NCI-H1092 (cell line): ENCODE measurements at regions not wholly inside any gene's neighbourhood (a gene's known extent, or its start where the extent isn't known, plus 50 kb on each side); places are given as distances from the start of the nearest gene placed in this dataset.

Source experiments
- DNase-seq: peaks from one replicate; lab custom pipeline; 2025; lab: John Stamatoyannopoulos, UW

DNA sequence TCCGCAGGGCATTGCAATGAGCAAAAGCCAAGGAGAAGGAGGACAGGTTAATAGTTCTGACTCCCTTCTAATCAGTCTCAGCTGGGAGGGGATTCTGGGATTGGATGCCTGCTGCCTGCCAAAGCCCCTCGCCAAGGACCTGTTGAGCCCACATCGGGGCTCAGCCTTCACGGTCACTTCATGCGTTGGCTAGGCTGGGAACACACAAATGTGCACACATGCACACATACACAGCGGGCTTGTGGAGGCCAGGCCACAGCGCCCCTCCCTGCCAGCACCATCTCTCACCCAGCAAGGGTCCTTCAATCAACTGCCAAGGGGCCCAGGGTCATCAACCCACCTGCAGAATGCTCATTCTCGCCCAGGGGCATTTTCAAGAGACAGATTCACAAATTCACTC is 113.9 kb downstream of the C5orf15 start:
- DNase-seq: no peak

DNA sequence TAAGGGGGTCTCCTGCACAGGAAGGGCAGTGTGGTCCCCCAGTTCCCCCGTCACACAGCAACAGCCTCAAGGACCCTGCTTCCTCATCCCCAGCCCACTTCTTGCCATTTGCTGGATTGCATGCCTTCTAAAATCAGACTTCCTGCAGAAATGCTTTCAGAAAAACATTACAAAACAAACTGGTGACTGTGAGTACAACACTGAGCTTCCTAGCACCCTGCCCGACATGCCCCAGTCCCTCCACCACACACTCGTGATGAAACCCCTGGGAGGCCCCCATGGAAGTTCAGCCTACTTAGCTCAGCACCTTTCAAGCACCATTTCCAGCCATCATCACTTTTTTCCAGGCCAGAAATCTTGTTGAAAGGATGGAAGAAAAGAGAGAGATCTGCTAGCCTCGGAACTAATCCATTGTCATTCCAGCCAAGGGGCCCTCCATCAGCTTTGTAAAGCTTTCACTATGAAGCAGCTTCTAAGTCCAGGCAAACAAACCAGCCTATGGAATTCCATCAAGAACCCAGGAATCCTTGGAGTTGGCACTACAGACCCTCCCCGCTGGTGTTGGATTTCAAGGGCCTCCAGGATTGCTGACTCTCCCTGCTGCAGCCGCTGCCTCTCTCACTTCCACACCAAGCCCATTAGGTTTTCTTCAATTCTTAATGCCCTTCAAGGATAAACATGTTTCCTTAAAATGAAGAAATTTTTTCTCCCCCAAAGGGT is 114.6 kb downstream of the C5orf15 start:
- DNase-seq: no peak

DNA sequence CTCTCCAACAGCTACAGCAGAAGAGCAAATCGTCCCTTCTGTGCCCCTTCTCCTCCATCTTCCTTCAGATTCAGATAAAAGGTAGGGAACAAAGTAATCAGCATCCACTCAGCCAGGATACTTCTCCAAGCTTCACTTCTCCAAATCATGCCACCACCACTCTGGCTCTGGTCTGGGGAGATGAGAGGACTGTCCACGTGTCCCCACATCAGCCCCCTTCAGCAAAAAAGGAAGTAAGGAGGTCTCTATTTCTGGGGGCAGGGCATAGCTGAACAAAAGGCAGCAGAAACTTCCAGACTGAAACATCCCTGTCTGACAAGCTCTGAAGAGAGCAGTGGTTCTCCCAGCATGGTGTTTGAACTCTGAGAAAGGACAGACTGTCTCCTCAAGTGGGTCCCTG is 116.9 kb downstream of the C5orf15 start:
- DNase-seq: no peak

DNA sequence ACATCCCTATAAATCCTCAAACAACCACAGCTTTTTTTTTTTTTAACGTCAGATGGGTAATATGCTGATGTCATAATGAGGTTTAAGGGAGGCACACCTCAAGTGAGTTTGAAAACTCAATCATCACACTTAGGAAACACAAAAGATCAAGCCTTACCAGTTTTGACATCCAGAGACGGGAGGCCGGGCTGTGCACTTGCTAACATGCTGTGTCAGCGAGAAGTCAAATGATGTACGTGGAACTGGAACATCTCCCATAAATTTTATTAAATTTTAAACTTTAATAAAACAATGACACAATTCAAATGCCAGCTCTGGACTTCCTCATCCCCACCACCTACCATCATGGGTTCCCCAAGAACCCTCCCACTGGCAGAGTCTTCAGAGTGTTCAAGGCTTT is 117.6 kb downstream of the C5orf15 start:
- no peak for DNase-seq

DNA sequence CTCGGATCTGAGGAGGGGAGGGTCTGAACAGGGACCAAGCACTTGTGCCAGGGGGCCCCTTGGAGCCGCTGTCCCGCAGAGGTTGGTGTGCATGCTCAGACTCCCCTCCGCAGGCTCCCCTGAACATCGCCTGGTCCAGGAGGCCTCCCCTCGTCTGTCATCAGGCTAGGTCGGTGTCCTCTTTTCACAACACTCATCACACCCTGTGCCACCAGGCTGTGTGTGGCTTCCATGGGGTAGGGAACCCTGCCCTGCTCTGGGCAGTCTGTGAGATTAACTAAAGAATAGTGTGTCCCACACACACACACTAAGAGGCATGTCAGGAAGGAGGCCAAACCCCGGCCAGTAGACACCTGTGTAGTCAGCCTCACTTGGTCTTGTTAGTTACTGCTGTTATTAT is 119.3 kb downstream of the C5orf15 start:
- no peak for DNase-seq

DNA sequence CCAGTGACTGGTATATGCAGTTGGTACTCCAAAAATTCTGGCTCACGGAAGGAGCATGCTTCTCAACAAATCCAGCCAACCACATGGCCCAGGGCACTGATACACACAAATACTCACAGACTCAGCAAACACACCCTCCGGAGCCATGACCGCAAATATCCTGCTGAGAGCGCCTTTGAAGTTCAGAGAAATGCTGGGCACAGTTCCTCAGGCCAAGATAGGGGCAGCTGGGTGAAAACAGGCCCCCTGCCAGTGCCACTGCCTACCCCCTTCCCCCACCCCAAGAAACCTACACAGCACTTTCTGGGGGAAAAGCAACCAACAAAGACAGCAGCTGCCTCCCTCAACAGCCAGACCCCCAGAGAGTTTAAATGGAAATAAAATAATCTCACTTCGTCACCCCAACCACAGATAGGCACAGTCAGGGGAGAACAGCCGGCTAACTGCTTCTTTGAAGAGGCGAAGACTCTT is 120.0 kb downstream of the C5orf15 start:
- DNase-seq: peak; percentile 34

DNA sequence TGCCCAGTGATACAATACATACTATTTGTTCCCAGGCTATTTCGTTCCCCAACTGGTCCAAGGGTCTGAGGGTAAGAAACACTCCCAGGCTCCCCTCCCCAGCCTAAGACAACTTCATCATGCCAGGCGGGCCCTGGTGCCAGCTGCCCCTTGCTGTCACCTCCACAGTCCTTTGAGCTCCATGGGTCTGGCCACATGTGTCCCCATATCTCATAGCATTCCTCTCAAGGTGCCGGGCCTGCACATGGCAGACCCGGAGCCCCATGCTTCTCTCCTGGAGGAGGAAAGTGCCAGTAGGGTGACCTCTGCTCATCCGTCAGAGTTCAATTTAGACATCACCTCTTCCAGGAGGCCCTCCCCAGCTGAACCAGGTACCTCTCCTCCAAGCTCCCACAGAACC is 120.5 kb downstream of the C5orf15 start:
- no peak for DNase-seq

DNA sequence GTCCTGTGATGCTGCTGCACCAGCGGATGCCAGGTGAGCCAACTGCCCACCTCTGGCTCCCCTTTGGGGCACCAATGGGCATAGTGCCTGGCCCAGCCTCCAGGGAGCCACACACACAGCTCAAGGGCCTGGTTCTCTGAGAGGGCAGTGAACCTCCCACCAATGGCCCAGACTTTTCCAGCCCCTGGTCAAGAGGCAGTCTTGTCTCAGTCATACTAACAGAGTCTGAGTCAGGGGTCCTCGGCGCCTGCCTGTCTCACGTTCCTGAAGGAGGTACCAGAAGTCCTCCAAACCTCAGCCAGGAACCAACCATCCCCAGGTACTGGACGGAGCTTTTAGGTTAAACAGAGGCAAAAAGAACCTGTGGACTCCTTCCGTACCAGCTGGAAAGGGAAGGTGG is 121.1 kb downstream of the C5orf15 start:
- no peak for DNase-seq

DNA sequence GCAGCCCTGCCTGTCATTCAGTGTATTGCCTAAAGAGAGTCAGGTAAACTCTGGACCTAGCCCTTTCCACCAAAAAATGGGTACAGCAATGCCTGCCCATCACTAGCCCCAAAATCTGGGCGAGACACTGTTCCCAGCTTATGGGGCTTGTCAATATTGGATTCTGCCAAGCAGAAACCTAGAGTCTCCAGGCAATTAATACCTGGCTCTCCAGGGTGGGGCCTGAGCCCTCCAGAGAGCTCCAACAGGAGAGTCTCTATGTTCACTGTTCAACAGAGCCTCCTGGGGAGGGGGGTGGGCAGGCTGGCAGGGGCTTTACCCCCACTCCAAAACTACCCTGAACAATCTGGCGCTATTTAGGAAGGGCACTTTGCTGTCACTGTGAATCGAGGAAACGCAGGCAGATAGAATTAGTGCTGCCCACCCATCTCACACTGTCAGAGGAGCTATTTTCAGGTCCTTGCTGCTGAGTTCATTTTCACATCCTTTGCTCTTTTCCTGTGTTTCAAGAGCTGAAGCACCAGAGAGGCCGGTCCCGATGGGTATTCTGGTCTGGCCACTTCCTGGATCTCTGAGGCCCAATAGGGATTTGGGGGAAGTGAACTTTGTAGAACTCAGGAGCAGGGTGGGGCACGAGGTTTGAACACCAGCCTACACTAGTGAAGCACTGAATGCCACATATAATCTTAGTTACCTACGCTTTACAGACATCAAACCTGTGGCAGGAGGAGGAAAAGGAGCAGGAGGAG is 121.8 kb downstream of the C5orf15 start:
- DNase-seq: no peak

DNA sequence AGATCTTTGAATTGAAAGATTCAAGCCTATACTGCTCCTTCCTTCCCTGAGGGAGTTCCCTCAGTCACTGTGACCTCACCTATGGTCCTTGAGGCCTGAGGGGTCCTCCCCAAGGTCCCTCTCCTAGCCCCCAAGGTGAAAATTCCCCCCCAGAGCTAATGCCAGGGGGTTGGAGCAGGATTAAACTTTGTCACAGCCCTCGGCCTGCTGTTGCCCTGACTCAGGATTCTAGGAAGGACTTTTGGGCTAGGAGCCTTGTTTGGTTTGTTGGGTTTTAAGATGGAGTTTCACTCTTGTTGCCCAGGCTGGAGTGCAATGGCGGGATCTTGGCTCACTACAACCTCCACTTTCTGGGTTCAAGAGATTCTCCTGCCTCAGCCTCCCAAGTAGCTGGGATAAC is 123.2 kb downstream of the C5orf15 start:
- DNase-seq: no peak

DNA sequence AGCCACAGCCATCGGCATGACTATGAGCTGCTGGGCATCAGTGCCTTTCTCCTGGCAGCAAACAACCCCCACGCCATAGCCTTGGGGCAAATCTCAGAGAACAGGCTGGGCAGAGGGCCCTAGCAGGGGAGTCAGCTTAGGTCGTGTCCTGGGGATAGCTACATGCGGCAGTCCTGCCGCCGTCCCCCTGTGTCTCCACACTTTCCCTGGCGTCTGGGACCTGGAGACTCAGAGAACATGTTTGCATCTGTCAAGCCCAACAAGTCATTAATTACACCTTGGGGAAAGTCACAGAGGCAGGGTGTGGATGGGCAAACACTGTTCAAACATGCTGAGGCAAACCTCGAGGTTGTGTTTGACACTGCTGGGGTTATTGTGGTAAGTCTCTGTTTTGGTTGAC is 123.6 kb downstream of the C5orf15 start:
- DNase-seq: no peak

DNA sequence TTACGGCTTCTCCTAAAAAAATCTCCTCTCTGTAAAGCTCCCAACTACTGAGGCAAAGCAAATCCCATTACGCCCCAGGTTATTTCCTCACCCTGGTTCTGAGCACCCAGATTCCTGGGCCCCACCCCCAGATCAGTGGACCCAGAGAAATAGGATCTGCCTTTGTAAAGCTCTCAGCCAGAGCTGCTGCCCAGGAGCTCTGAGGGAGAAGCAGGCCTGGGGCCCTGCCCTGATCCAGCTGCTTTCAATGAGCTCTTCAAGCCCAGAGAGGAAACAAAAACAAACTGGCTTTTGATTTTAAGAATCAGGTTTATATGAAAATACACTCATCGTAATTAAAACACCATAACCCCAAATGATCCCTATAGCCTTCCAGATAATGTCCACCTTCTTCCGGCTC is 124.5 kb downstream of the C5orf15 start:
- DNase-seq: no peak

DNA sequence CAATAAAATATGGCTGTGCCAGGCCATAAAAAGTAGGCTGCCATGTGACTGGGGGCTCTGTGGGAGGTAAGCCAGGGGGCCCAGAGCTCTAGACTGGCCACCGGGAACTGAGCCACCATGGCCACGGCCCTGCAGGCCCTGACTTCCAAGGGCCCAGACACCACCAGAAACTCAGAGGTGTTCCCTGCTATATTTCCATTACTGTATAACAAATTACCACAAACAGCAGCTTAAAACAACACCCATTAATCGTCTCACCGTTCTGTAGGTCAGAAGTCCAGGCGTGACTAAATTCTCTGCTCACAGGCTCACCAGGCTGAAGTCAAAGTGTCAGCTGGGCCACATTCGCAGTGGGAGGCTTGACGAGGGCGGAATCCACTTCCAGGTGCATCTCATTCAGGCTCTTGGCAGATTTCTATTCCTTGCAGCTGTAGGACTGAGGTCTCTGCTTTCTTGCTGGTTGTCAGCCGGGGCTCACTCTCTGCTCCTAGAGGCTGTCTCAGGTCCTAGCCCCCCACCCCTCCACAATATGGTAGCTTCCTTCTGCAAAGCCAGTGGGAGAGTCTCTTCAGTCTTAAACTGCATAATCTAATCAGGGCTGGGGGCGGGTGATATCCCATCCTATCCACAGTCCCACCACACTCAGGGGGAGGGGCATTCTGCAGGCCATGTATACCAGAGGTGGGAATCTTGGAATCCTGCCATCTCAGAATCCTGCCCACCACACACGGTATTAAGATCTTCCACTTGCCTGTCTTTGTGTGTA is 125.4 kb downstream of the C5orf15 start:
- DNase-seq: no peak

DNA sequence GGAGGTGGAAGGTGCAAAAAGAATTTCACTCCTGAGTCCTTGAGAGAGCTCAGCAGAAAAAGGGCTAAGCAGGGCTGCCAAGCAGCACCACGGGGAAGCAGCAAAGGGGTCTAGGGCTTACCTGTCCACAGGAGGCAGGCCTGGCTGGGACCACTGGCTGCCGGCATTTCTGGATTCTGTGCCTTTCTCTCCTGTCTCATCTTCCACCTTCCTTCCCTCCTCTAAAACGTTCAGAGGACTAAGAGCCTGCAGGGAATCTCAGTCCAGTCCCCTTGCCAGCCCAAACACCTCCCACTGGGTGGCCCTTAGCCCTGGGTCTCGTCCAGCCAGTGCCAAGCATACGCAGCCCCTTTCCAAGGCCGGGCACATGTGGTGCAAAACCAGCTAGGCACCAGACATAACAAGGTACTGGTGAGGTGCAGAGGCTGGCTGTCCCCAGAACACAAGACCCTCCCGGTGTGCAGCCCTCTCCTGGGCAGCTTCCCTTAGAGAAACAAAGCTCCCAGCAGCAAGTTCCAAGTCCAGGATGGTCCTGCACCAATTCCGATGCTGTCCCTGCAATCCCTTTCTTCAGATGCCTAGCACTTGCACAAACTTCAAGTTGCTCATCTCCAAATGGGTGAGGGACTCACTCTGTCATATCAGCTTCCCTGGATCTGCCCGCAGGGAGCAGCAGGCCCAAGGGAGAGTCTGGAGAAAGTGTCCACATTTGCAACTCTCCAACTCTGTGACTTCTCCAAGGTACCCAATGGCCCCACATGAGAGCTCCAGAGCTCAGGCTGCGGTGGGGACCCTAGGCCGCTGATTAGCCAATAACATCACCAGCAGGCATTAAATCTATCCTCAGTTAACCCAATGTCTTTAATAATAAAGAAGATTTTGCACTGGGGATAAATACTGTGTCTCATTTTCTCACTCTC is 126.3 kb downstream of the C5orf15 start:
- no peak for DNase-seq

DNA sequence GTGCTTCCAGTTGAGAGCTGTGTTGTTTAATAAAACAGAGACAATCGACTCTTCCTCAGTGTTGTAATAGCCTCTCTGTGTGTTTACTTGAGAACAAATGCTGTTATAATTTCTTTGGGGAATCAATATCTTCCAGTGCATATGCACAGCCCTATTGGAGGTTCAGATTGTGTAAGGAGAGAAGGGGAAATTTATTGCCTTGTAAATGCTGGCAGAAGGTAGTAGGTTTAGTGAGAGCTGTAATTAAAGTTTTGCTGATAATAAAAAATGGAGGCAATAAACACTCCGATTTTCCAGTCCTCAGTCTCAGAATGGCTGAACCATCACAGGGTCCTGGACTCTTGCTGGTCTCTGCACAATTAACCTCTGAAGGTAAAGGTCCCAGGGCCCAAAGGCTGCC is 128.3 kb downstream of the C5orf15 start:
- peak; percentile 62 for DNase-seq

DNA sequence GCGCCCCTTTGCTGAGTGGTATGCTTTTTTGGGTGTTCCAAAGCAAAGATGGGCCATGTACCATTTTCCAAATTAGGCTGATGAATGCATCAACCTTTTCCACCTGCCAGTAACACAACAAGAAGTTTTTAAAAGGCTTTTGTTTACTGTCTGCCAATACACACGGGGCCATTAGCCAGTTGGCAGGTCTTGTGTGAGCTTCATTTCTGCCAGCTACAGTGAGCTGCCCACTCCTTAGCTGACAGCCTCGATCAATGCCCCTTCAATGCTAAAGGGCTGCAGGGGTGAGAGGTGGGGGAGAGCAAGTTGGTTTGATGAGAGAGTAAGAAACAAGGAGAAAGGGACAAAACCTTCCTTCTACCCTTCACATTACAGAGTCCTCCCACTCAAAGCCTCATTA is 128.7 kb downstream of the C5orf15 start:
- DNase-seq: peak; percentile 88

DNA sequence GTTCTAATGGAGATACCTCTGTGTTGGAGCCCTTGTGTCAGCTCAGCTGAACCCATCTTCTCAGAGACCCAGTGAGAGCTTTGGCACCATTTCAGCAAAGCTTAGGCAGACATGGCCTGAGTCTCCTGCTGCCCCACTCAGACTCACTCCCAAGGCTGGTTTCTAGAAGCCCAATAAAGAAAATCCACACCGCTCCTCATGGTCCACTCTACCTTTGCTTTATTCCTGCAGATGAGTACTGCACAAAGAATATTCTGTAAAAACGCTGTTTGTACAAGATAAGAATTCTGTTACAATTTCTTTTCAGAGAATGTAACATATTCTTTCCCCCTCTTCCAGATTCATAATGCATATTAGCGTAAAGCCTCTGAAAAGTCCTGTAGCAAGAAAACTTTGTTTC is 129.3 kb downstream of the C5orf15 start:
- DNase-seq: no peak

DNA sequence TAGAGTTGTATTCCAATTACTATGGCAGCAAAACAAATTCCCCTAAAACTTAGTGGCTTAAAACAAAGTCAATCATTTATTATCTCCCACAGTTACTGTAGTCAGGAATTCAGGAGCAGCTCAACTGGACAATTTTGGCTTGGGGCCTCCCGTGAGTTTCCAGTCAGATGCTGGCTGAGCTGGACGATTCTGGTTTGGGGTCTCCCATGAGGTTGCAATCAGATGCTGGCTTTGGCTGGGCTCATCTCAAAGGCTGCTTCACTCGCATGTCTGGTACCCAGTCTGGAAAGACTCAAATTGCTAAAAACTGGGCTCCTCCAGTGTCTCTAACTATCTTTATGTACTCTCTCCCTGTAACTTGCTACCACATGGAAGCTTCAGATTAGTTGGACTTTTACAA is 130.1 kb downstream of the C5orf15 start:
- no peak for DNase-seq

DNA sequence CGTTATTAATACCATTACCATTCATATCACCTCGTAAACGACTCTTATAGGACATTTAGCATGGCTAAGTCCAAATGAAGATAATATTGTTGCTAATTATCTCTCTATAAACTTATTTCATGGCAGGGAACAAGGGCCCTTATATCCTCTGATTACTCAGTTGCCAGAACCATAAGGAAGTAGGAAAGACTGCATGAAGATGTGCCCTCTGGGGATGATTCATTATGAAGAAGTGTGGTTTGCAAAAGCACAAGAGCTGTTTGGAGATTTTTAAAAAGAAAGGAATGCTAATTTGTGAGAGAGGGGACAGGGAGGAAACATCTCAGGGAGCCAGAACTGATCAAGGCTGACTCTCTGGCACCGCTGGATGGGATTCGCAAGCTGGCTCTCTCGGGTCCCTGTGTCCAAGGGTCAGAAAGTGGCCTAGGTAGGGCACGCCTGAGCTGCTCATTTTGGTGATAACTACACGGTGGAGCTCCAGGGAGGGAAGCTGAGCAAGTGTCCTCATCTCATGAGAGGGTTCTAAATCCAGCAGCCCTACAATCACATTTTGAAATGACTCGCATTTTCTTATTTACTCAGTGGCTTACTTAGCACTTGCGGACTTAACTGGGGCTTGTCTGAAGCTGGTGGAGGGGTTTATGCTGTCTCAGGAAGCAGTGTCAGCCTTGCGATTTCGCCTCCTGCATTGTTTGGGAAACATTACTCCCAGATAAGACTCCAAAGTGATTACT is 136.8 kb downstream of the C5orf15 start:
- DNase-seq: no peak

DNA sequence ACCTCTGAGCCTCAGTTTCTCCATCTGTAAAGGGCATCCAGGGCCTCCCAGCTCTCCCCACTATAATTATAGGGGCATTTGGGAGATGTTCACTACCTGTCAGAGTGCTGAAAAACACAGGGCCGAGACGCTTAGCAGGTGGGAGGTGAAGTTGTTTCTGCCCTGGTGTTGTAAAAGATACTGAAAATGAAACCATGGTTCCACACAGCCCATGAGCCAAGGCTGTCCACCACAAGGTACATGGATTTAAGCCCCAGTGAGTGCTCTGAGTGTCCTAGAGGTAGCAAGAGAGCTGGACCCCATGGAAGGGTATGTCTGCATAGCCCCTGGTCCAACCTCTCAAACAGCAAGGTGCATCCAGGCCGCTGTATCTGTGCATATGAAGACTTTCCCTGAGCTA is 137.5 kb downstream of the C5orf15 start:
- no peak for DNase-seq

DNA sequence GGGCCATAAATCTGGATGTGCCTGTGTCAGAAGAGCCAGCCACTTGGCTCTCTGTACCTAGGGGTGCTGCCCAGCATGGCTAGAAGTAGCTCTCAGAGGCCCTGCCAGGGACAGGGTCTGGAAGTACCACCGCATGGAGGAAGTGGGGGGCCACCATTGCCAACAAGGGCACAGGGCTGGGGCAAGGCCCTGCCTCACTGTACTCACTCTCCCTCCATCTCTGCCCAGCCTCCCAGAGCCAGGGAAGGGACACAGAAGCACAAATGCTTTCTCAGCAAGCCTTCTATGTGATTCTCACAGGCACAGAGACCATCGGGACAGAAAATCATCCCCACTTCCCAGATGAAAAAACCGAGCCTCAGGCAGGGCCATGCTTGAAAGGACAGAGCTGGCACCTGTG is 138.1 kb downstream of the C5orf15 start:
- DNase-seq: no peak
